Peyer's patch (tissue), 4 donors: ENCODE measurements at regions not wholly inside any gene's neighbourhood (a gene's known extent, or its start where the extent isn't known, plus 50 kb on each side); places are given as distances from the start of the nearest gene placed in this dataset.

Experiments used
- POLR2A ChIP-seq, 2 donors: fragments of 450-650 bp; IDR thresholded peaks; one replicate each; pipeline ENCODE4 v1.5.1; 2017; ENCODE audit warnings: antibody characterized with exemption in 2 of 2, mild to moderate bottlenecking in 2 of 2, moderate library complexity in 2 of 2
- TF ChIP-seq, protein P1 (sequence below), 6 experiments: fragments of 450-650 bp in 4 of 6; fragments of 200-600 bp in 2 of 6; sonication (generic) in 1 of 6; IDR thresholded peaks; one replicate each; pipeline ENCODE4 v1.5.1; 2017 to 2019; ENCODE audit warnings: antibody characterized with exemption in 6 of 6, mild to moderate bottlenecking in 3 of 6, moderate library complexity in 1 of 6

DNA sequence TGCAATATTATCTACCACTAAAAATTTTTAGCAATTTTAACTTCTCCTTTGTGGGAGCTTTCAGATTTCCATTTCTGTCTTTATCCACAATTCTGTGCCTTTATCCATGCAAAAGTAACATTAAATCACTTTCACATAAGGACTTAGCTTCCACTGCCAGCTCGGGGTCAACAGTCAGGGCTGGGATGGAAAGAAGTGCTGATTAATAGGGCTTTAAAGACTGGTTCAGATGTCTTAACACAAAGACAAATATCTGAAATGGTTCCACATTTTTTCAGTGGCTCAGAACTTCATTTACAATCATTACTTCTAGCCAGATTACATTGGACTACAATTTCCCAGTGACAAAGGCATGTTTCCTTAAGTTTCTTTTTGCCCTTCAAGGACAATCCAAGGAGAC is 191.8 kb upstream of the CPHXL start:
- TF ChIP-seq, protein P1, sequence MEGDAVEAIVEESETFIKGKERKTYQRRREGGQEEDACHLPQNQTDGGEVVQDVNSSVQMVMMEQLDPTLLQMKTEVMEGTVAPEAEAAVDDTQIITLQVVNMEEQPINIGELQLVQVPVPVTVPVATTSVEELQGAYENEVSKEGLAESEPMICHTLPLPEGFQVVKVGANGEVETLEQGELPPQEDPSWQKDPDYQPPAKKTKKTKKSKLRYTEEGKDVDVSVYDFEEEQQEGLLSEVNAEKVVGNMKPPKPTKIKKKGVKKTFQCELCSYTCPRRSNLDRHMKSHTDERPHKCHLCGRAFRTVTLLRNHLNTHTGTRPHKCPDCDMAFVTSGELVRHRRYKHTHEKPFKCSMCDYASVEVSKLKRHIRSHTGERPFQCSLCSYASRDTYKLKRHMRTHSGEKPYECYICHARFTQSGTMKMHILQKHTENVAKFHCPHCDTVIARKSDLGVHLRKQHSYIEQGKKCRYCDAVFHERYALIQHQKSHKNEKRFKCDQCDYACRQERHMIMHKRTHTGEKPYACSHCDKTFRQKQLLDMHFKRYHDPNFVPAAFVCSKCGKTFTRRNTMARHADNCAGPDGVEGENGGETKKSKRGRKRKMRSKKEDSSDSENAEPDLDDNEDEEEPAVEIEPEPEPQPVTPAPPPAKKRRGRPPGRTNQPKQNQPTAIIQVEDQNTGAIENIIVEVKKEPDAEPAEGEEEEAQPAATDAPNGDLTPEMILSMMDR (IDR thresholded peaks at IDR 0.05) = no peak
- TF ChIP-seq POLR2A (IDR thresholded peaks at IDR 0.05) = no peak
